IPS-18a (cell line): ENCODE measurements at regions not wholly inside any gene's neighbourhood (a gene's known extent, or its start where the extent isn't known, plus 50 kb on each side); places are given as distances from the start of the nearest gene placed in this dataset.
"Not testable (repeated sequence)": the region's sequence is repeated elsewhere in the genome, so short reads cannot be mapped to it uniquely, and the experiment has no call there.

Source experiments
- H3K27ac ChIP-seq: one replicate; pipeline ENCODE4 v1.5.1; 2013; ENCODE audit warnings: low read length
- H3K27me3 ChIP-seq: one replicate; pipeline ENCODE4 v1.6.1; 2013; ENCODE audit warnings: mild to moderate bottlenecking, low read length; ENCODE audit not compliant: control insufficient read depth, insufficient read depth
- H3K36me3 ChIP-seq: one replicate; pipeline ENCODE4 v1.6.1; 2013; ENCODE audit warnings: low read depth, low read length; ENCODE audit not compliant: control insufficient read depth
- H3K4me1 ChIP-seq: one replicate; pipeline ENCODE4 v1.6.1; 2013; ENCODE audit warnings: low read depth, low read length; ENCODE audit not compliant: control insufficient read depth
- H3K4me3 ChIP-seq: one replicate; pipeline ENCODE4 v1.5.1; 2013; ENCODE audit warnings: low read length
- H3K9ac ChIP-seq: one replicate; pipeline ENCODE4 v1.6.1; 2013; ENCODE audit warnings: mild to moderate bottlenecking, low read length, moderate library complexity
- H3K9me3 ChIP-seq: one replicate; pipeline ENCODE4 v1.6.1; 2013; ENCODE audit warnings: low read depth, low read length; ENCODE audit not compliant: control insufficient read depth

GRCh38 chr12:124070394-124071074 is 97.5 kb downstream of the ZNF664 start:
- not testable (repeated sequence) for H3K36me3 ChIP-seq, H3K27ac ChIP-seq, H3K9me3 ChIP-seq, H3K4me3 ChIP-seq, H3K27me3 ChIP-seq, H3K9ac ChIP-seq
- peaks cover 28% of the 10 kb centered on the region for H3K4me1 ChIP-seq

DNA sequence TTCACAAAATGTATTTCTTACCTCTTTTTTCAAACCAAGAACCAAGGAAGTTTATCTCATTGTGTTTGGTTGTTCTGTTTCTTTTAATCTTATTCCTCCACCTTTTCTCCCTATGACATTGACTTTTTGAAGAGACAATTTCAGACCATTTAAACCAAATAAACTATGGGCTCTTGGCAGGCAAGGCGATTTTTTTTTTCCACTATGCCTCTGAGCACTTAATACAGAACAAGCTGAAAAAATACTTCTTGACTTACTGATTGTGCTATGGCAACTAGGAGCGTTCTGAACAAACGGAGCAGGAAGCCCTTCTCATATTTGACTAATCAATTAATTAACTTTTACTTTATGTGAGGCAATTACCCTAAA is 98.0 kb downstream of the ZNF664 start:
- H3K27me3 ChIP-seq, result no peaks in the 10 kb centered on the region
- no peaks in the 10 kb centered on the region for H3K36me3 ChIP-seq
- H3K9ac ChIP-seq, result no peak overlapping the region
- peaks cover 3% of the 10 kb centered on the region for H3K9me3 ChIP-seq
- H3K4me3 ChIP-seq, result no peak overlapping the region
- peaks cover 28% of the 10 kb centered on the region for H3K4me1 ChIP-seq
- no peak overlapping the region for H3K27ac ChIP-seq

- H3K36me3 ChIP-seq, result no peaks in the 10 kb centered on the region
- H3K9me3 ChIP-seq, result no peaks in the 10 kb centered on the region
- peak overlapping the region; percentile 49 for H3K27ac ChIP-seq
- peak overlapping the region; percentile 1 for H3K4me3 ChIP-seq
- no peaks in the 10 kb centered on the region for H3K27me3 ChIP-seq
- H3K9ac ChIP-seq, result no peak overlapping the region
- peaks cover 28% of the 10 kb centered on the region for H3K4me1 ChIP-seq
These were observed 100.5 kb downstream of the ZNF664 start for GRCh38 chr12:124073356-124074035.

DNA sequence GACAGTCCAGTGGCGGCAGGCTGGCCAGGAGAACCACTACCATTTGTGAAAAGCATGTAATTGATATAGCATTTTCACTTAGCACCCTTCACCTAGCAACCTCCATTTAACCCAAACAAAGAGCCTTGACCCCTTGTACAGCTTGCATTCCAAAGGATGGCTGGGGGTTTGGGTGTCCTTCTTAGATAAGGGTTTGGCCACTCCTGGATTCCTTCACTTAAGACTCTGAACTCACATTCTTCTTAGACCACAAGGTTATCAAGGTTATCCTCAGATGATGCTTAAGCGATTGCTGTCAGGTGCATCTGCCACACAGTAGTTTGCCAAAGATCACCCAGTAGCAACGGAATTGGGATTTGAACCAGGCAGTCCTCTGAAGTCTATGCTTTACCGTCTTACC is 102.8 kb downstream of the ZNF664 start:
- H3K4me3 ChIP-seq, result no peak overlapping the region
- no peak overlapping the region for H3K9ac ChIP-seq
- no peaks in the 10 kb centered on the region for H3K27me3 ChIP-seq
- no peak overlapping the region for H3K27ac ChIP-seq
- H3K36me3 ChIP-seq, result no peaks in the 10 kb centered on the region
- peaks cover 27% of the 10 kb centered on the region for H3K4me1 ChIP-seq
- H3K9me3 ChIP-seq, result no peaks in the 10 kb centered on the region

DNA sequence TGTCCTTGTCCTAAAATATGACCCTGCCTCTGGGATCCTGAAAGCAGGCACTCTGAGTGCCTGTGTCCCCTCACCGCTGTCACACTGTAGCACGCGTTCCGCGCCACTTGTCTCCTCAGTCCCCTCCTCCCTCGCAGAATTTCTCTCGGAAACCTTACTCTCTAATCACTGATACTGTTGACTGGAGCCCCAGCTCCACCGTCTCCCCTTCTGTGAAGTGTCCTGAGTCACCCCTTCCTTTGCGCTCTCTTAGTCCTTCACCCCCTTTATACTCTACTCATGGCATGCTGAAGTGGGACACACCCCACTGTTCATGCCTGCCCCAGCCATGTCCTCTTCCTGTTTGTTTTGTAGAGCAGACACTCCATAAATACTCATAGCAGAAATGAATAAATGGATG is 104.7 kb downstream of the ZNF664 start:
- Histone ChIP-seq H3K27ac (no peak overlapping the region), H3K4me3 (no peak overlapping the region), H3K9ac (no peak overlapping the region), H3K36me3 (no peaks in the 10 kb centered on the region), H3K27me3 (no peaks in the 10 kb centered on the region), H3K9me3 (no peaks in the 10 kb centered on the region), H3K4me1 (peaks cover 13% of the 10 kb centered on the region)

GRCh38 chr12:124078800-124079199 is 105.8 kb downstream of the ZNF664 start:
- Histone ChIP-seq H3K36me3 (no peaks in the 10 kb centered on the region), H3K4me1 (peaks cover 3% of the 10 kb centered on the region), H3K9me3 (no peaks in the 10 kb centered on the region), H3K4me3 (no peak overlapping the region), H3K27ac (no peak overlapping the region), H3K9ac (no peak overlapping the region), H3K27me3 (no peaks in the 10 kb centered on the region)

GRCh38 chr12:124080649-124081048 is 107.6 kb downstream of the ZNF664 start:
- H3K27me3 ChIP-seq, result no peaks in the 10 kb centered on the region
- no peaks in the 10 kb centered on the region for H3K4me1 ChIP-seq
- no peaks in the 10 kb centered on the region for H3K9me3 ChIP-seq
- H3K36me3 ChIP-seq, result no peaks in the 10 kb centered on the region
- no peak overlapping the region for H3K9ac ChIP-seq
- no peak overlapping the region for H3K27ac ChIP-seq
- no peak overlapping the region for H3K4me3 ChIP-seq

DNA sequence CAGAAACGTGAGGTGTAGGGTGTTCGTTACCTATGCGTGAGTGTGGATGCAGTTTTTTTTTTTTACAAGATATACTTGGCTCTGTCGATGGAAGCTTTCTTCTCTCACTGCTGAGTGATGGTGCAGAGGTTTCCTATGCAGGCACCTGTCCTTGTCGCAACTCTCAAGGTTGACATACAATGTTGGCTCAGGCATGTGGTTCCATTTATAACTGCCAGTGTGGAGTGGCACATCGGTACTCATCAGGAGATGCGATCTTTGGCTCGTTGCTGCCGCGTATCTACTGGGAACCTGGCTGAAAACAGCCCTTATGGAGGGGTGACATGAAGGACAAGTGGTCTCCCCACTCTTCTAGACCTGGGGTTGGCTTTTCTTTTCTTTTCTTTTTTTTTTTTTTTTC is 109.0 kb downstream of the ZNF664 start:
- H3K4me1 ChIP-seq, result no peaks in the 10 kb centered on the region
- no peak overlapping the region for H3K4me3 ChIP-seq
- no peak overlapping the region for H3K9ac ChIP-seq
- H3K36me3 ChIP-seq, result no peaks in the 10 kb centered on the region
- H3K9me3 ChIP-seq, result no peaks in the 10 kb centered on the region
- H3K27ac ChIP-seq, result no peak overlapping the region
- H3K27me3 ChIP-seq, result no peaks in the 10 kb centered on the region

DNA sequence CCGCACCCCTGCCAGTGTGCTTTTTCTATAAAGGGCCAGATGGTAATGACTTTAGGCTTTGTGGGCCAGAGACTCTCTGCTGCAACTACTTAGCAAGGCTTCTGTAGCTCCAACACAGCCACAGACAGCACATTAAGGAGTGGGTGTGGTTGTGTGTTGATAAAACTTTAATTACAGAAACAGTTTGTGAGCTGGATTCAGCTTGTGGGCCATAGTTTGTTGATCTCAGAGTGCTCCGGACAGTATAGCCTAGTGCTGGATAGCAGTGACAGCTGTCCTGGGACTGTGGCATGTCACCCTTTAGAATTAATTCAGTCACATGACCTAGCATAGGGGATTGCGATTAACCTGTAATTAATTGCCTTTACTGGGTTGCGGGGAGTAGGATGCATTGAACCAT is 109.7 kb downstream of the ZNF664 start:
- no peaks in the 10 kb centered on the region for H3K36me3 ChIP-seq
- no peak overlapping the region for H3K9ac ChIP-seq
- H3K4me3 ChIP-seq, result no peak overlapping the region
- no peaks in the 10 kb centered on the region for H3K27me3 ChIP-seq
- no peaks in the 10 kb centered on the region for H3K9me3 ChIP-seq
- no peak overlapping the region for H3K27ac ChIP-seq
- no peaks in the 10 kb centered on the region for H3K4me1 ChIP-seq

DNA sequence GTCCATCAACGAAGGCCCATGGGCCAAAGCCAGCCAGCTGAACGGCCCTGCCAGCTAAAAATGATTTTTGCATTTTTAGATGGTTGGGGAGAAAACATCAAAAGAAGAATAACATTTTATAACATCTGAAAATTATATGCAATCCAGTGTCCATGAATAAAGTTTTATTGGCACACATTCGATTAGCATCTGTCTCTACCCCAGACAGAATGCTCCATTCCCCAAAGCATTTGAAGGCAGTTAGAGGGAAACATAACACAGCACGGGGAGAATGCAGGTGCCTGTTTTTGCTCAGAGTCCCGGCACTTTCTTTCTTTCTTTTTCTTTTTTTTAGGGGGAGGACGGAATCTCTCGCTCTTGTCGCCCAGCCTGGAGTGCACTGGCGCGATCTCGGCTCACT is 110.7 kb downstream of the ZNF664 start:
- Histone ChIP-seq H3K27ac (no peak overlapping the region), H3K36me3 (no peaks in the 10 kb centered on the region), H3K4me1 (no peaks in the 10 kb centered on the region), H3K9ac (no peak overlapping the region), H3K4me3 (no peak overlapping the region), H3K27me3 (no peaks in the 10 kb centered on the region), H3K9me3 (no peaks in the 10 kb centered on the region)

DNA sequence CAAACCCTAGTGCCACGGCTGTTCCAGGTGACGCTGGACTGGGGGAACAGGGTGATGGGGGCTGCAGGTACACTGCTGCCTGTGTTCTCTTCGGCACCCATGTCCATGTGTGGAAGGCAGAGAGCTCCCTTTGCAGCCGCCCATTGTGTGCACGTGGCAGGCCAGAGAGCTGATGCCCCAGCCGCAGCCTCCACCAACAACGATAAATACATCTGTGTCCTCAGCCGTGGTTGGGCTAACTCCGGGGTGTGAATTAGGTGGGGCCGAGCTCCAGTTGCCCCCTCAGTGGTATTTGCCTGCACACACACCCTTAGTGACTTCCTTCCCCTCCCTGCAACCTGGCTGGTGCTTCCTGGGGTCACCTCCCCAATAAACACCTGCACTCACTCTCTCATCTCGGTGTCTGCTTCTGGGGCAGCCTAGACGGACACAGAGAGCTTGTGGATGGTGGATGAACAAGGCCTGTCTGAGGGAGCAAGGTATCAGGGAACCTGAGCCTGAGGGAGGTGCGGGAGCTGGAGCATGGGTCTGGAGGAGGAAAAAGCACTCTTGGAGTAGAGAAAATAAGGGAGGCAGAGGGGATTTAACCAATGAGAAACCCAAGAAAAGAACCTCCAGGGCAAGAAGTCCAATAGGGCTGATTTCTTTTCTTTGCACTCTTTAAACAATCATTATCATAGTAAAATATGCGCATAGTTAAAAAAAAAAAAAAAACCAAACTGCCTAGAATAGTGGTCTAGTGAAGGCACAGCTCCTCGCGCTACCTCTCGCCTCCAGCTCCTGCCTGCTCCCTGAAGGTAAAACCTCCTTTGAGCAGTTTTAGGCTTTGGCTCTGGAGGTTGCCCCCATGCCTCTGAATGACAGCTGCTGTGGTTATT is 112.6 kb downstream of the ZNF664 start:
- H3K27me3 ChIP-seq, result no peaks in the 10 kb centered on the region
- H3K27ac ChIP-seq, result no peak overlapping the region
- H3K9ac ChIP-seq, result no peak overlapping the region
- no peak overlapping the region for H3K4me3 ChIP-seq
- H3K36me3 ChIP-seq, result no peaks in the 10 kb centered on the region
- no peaks in the 10 kb centered on the region for H3K4me1 ChIP-seq
- H3K9me3 ChIP-seq, result no peaks in the 10 kb centered on the region
